GM21381 (cell line): ENCODE measurements at regions not wholly inside any gene's neighbourhood (a gene's known extent, or its start where the extent isn't known, plus 50 kb on each side); places are given as distances from the start of the nearest gene placed in this dataset.
"Not testable (repeated sequence)": the region's sequence is repeated elsewhere in the genome, so short reads cannot be mapped to it uniquely, and the experiment has no call there.

Source experiments
- ATAC-seq: cut with Tn5 transposase; IDR thresholded peaks from one replicate; pipeline ENCODE4 v1.9.1; 2021; ENCODE audit warnings: mild to moderate bottlenecking, moderate library complexity; ENCODE audit not compliant: unreplicated experiment

GRCh38 chrX:2574271-2574670 lies 73.5 kb upstream of the DHRSX start:
- no peak for ATAC-seq

DNA sequence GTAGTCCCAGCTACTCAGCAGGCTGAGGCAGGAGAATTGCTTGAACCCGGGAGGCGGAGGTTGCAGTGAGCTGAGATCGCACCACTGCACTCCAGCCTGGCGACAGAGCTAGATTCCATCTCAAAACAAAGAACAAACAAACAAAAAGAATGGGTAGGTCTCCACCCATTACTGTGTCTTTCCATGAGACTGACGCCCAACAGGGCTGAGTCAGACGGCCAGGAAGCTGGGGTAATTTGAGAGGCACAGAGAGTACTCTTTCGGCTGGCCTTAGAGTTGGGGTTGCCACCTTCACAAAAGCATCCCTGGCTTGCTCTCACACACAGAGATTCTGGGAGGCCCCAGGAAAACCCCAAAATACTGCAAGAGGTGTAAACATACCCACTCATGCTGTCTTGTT lies 72.0 kb upstream of the DHRSX start:
- ATAC-seq, result no peak

DNA sequence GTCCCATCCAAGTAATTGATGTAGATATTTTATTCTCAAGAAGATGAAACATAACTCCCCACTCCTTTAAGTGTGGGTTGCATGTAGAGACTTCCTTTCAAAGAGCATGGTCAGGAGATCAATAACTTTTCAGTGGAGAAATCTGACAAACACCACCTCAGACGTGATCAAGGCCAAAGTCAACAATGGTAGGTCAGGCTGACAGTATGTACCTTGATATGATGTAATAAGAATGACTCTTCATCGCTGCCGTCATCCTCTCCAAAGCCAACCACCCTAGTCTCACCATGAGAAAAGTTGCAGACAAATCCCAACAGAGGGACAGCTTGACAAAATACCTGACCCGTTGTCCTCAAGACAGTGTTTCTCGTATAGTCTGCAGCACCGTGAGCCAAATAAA lies 67.3 kb upstream of the DHRSX start:
- ATAC-seq, result no peak

- no peak for ATAC-seq
Measured at GRCh38 chrX:2566055-2566454, 65.3 kb upstream of the DHRSX start.

- ATAC-seq, result no peak
Measured at GRCh38 chrX:2561456-2561855, 60.7 kb upstream of the DHRSX start.

DNA sequence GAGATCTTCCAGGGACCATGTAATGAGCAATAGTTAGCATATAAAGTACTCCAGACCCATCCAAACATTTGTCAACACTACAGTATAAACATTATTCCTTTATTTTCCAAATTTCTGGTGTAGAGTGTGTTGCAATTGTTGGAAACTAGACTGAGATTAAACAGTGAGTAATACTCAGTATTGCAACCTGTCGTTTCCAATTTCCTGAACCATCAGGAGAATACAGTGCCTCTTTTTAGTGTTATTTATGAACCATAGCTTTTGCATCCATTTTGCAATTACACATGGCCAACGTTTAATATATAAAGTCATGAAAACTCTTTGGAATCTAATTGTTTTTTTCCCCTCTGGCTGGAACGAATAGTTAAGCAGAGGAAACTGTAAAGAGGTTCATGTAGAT lies 58.3 kb upstream of the DHRSX start:
- ATAC-seq, result no peak

DNA sequence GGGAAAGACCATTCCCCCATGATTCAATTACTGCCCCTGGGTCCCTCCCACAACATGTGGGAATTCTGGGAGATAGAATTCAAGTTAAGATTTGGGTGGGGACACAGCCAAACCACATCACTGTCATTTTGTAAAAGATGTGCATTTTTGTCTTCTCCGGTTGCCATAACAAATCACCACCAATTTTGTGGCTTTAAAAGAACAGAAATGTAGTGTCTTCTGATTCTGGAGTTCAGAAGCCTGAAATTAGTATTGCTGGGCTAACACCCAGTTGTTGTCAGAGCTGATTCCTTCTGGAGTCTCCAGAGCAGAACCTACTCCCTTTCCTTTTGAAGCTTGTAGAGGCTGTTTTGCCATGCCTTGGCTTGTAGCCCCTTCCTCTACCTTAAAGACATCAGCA lies 54.1 kb upstream of the DHRSX start:
- ATAC-seq, result no peak

- not testable (repeated sequence) for ATAC-seq
Measured at GRCh38 chrX:2554066-2554465, 53.3 kb upstream of the DHRSX start.

GRCh38 chrX:2552621-2553201 lies 51.9 kb upstream of the DHRSX start:
- no peak for ATAC-seq

DNA sequence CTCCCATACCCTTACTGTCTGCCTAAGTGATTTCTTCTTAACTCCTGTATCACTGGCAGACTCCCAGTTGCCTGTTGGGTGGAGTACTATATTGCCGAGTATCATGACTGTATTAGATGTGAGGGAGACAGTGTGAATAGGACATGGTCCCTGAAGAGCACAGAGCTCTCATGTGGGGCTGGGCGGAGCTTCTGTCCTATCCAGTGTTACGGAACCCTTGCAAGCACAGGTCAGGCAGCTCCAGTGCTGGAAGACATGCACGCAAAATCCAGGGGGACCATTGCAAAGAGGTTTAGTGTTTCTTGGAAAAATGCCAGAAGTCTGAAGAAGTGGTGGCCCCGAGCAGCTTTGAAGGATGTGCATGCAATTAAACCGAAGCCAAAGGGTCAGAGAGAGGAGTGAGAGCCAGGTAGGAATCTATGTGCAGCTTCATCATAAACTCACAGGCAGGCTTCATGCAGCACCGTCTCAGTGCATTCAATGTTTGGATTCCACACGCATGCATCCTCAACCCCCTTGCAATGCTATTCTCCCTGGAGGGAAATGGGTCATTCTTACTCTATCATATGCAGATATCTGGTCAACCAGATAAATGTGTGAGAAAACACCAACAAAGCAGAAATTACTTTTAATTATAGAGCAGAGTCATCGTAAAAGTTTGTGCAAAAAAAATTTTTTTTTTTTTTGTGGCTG lies 49.7 kb upstream of the DHRSX start:
- no peak for ATAC-seq
